ENCODE measurements at regions not wholly inside any gene's neighbourhood (a gene's known extent, or its start where the extent isn't known, plus 50 kb on each side); places are given as distances from the start of the nearest gene placed in this dataset.

GRCh38 chr15:96245252-96245651 is 85.2 kb upstream of the NR2F2 start:
- intact Hi-C loops (cut with DNase I): no loop called here
- H3K27ac ChIP-seq: no peak overlapping the region
- H3K4me3 ChIP-seq: no peak overlapping the region
- no peak for DNase-seq (ENCODE audit: low spot score)
- no peaks in the 10 kb centered on the region for H3K36me3 ChIP-seq
- H3K9me3 ChIP-seq: no peaks in the 10 kb centered on the region
- H3K4me1 ChIP-seq (replicated peaks): no peaks in the 10 kb centered on the region
- TF ChIP-seq CTCF (IDR thresholded peaks at IDR 0.05) (no peak), POLR2A (IDR thresholded peaks at IDR 0.05) (no peak), POLR2AphosphoS5 (IDR thresholded peaks at IDR 0.05) (no peak)
- H3K27me3 ChIP-seq (replicated peaks; ENCODE audit: insufficient read depth): no peaks in the 10 kb centered on the region
- WGBS: 74% methylated on average over 2 of the region's 2 CpGs

- H3K9me3 ChIP-seq: no peaks in the 10 kb centered on the region
- no peak for DNase-seq (ENCODE audit: low spot score)
- H3K36me3 ChIP-seq: no peaks in the 10 kb centered on the region
- intact Hi-C loops (cut with DNase I): no loop called here
- no peaks in the 10 kb centered on the region for H3K4me1 ChIP-seq (replicated peaks)
- H3K27ac ChIP-seq: no peak overlapping the region
- TF ChIP-seq CTCF (IDR thresholded peaks at IDR 0.05): no peak
- no peak for TF ChIP-seq POLR2AphosphoS5 (IDR thresholded peaks at IDR 0.05)
- TF ChIP-seq POLR2A (IDR thresholded peaks at IDR 0.05): no peak
- 93% methylated on average over 4 of the region's 4 CpGs for WGBS
- no peak overlapping the region for H3K4me3 ChIP-seq
- no peaks in the 10 kb centered on the region for H3K27me3 ChIP-seq (replicated peaks; ENCODE audit: insufficient read depth)
Measured at GRCh38 chr15:96246057-96246456, 84.4 kb upstream of the NR2F2 start.

GRCh38 chr15:96247621-96248305 is 82.7 kb upstream of the NR2F2 start:
- intact Hi-C loops (cut with DNase I): no loop called here
- 78% methylated on average over 2 of the region's 2 CpGs for WGBS
- Histone ChIP-seq H3K9me3 (no peaks in the 10 kb centered on the region), H3K4me1 (replicated peaks) (no peaks in the 10 kb centered on the region), H3K36me3 (no peaks in the 10 kb centered on the region), H3K27ac (no peak overlapping the region), H3K27me3 (replicated peaks; ENCODE audit: insufficient read depth) (no peaks in the 10 kb centered on the region), H3K4me3 (no peak overlapping the region)
- no peak for DNase-seq (ENCODE audit: low spot score)
- TF ChIP-seq POLR2A (IDR thresholded peaks at IDR 0.05) (no peak), CTCF (IDR thresholded peaks at IDR 0.05) (no peak), POLR2AphosphoS5 (IDR thresholded peaks at IDR 0.05) (no peak)

- intact Hi-C loops (cut with DNase I): no loop called here
- Histone ChIP-seq H3K4me1 (replicated peaks) (no peaks in the 10 kb centered on the region), H3K9me3 (no peaks in the 10 kb centered on the region), H3K27ac (no peak overlapping the region), H3K36me3 (no peaks in the 10 kb centered on the region), H3K4me3 (no peak overlapping the region), H3K27me3 (replicated peaks; ENCODE audit: insufficient read depth) (no peaks in the 10 kb centered on the region)
- no peak for DNase-seq (ENCODE audit: low spot score)
- 98% methylated on average over 5 of the region's 5 CpGs for WGBS
- no peak for TF ChIP-seq POLR2AphosphoS5 (IDR thresholded peaks at IDR 0.05)
- no peak for TF ChIP-seq CTCF (IDR thresholded peaks at IDR 0.05)
- no peak for TF ChIP-seq POLR2A (IDR thresholded peaks at IDR 0.05)
Measured at GRCh38 chr15:96252148-96252547, 78.4 kb upstream of the NR2F2 start.

- no peaks in the 10 kb centered on the region for H3K27me3 ChIP-seq (replicated peaks; ENCODE audit: insufficient read depth)
- H3K4me3 ChIP-seq: no peak overlapping the region
- H3K36me3 ChIP-seq: no peaks in the 10 kb centered on the region
- no peak overlapping the region for H3K27ac ChIP-seq
- H3K4me1 ChIP-seq (replicated peaks): no peaks in the 10 kb centered on the region
- no peak for DNase-seq (ENCODE audit: low spot score)
- TF ChIP-seq POLR2A (IDR thresholded peaks at IDR 0.05) (no peak), POLR2AphosphoS5 (IDR thresholded peaks at IDR 0.05) (no peak), CTCF (IDR thresholded peaks at IDR 0.05) (no peak)
- no peaks in the 10 kb centered on the region for H3K9me3 ChIP-seq
- intact Hi-C loops (cut with DNase I): no loop called here
- WGBS: 64% methylated on average over 7 of the region's 7 CpGs
Measured at GRCh38 chr15:96253006-96253747, 77.3 kb upstream of the NR2F2 start.
